Endodermal cell (in vitro differentiated cells): ENCODE measurements at regions not wholly inside any gene's neighbourhood (a gene's known extent, or its start where the extent isn't known, plus 50 kb on each side); places are given as distances from the start of the nearest gene placed in this dataset.

Experiments used
- DNase-seq: peaks from one replicate; pipeline ENCODE4 v3.0.0-alpha.2; 2017
- H3K27ac ChIP-seq: 2 replicates; pipeline ENCODE4 v1.5.1; 2013; ENCODE audit warnings: mild to moderate bottlenecking, low read depth, low read length, moderate library complexity
- H3K27me3 ChIP-seq: 2 replicates; pipeline ENCODE4 v1.6.1; 2013; ENCODE audit warnings: mild to moderate bottlenecking, low read length, moderate library complexity; ENCODE audit not compliant: insufficient read depth, control insufficient read depth, poor library complexity, severe bottlenecking
- H3K36me3 ChIP-seq: 2 replicates; pipeline ENCODE4 v1.7.0; 2013; ENCODE audit warnings: mild to moderate bottlenecking, low read length, moderate library complexity; ENCODE audit not compliant: control insufficient read depth, insufficient read depth
- H3K4me1 ChIP-seq: one replicate; pipeline ENCODE4 v1.7.0; 2013; ENCODE audit warnings: low read length; ENCODE audit not compliant: control insufficient read depth, insufficient read depth
- H3K4me3 ChIP-seq: 2 replicates; pipeline ENCODE4 v1.5.1; 2013; ENCODE audit warnings: mild to moderate bottlenecking, low read length, moderate library complexity
- H3K9ac ChIP-seq: 2 replicates; pipeline ENCODE4 v1.6.1; 2013; ENCODE audit warnings: mild to moderate bottlenecking, low read length, moderate library complexity; ENCODE audit not compliant: poor library complexity, severe bottlenecking; ENCODE audit errors: extremely low read depth
- H3K9me3 ChIP-seq: 2 replicates; pipeline ENCODE4 v1.6.1; 2013; ENCODE audit warnings: mild to moderate bottlenecking, low read length, moderate library complexity; ENCODE audit not compliant: control insufficient read depth
- H3K27ac Mint-ChIP-seq: 2 replicates; pipeline ENCODE4 v1.8.0; 2020; ENCODE audit warnings: mixed read lengths
- H3K27me3 Mint-ChIP-seq: 2 replicates; pipeline ENCODE4 v1.8.0; 2021; ENCODE audit warnings: mild to moderate bottlenecking, mixed read lengths; ENCODE audit not compliant: insufficient read depth
- H3K36me3 Mint-ChIP-seq: 2 replicates; pipeline ENCODE4 v1.8.0; 2020; ENCODE audit warnings: low read depth, mixed read lengths
- H3K4me1 Mint-ChIP-seq: 2 replicates; pipeline ENCODE4 v1.8.0; 2020; ENCODE audit warnings: mixed read lengths
- H3K4me3 Mint-ChIP-seq: 2 replicates; pipeline ENCODE4 v1.8.0; 2020; ENCODE audit warnings: mild to moderate bottlenecking, moderate library complexity, mixed read lengths
- H3K9me3 Mint-ChIP-seq: 2 replicates; pipeline ENCODE4 v1.8.0; 2020; ENCODE audit warnings: mild to moderate bottlenecking, mixed read lengths
- CTCF ChIP-seq: fragments of 200-600 bp; sonication (generic); conservative IDR thresholded peaks from 2 replicates; pipeline ENCODE4 v1.5.0; 2021; ENCODE audit warnings: antibody characterized with exemption, mild to moderate bottlenecking
- WGBS, 2 experiments: methylation state at CpG; one replicate each; pipeline versions ENCODE4 v1.1.5 to v1.1.7; 2013; ENCODE audit warnings: missing lambda C conversion rate in 2 of 2, mixed read lengths in 1 of 2; ENCODE audit not compliant: insufficient coverage in 1 of 2, insufficient read length in 1 of 2; 5-methylcytosine and 5-hydroxymethylcytosine counted together

- peaks cover 2% of the 10 kb centered on the region for H3K4me1 ChIP-seq
- no peak for TF ChIP-seq CTCF
- Mint-ChIP-seq H3K27me3 (peaks cover 42% of the 10 kb centered on the region), H3K27ac (no peak overlapping the region), H3K36me3 (no peaks in the 10 kb centered on the region), H3K4me3 (no peak overlapping the region), H3K4me1 (peaks cover 21% of the 10 kb centered on the region), H3K9me3 (no peaks in the 10 kb centered on the region)
- no peak for DNase-seq
- no peak overlapping the region for H3K9ac ChIP-seq
- WGBS, 2 experiments = 80 to 90% methylated on average over 1 of the region's 1 CpG
- H3K27me3 ChIP-seq = peaks cover 19% of the 10 kb centered on the region
- no peaks in the 10 kb centered on the region for H3K36me3 ChIP-seq
- no peak overlapping the region for H3K4me3 ChIP-seq
- H3K27ac ChIP-seq = no peak overlapping the region
- no peaks in the 10 kb centered on the region for H3K9me3 ChIP-seq
Measured at GRCh38 chr13:40168425-40169166, 497.8 kb downstream of the FOXO1 start.

GRCh38 chr13:40169476-40169875, 497.0 kb downstream of the FOXO1 start:
- Mint-ChIP-seq H3K36me3 (no peaks in the 10 kb centered on the region), H3K27me3 (peaks cover 44% of the 10 kb centered on the region)

GRCh38 chr13:40170091-40170490, 496.4 kb downstream of the FOXO1 start:
- Mint-ChIP-seq H3K4me1 (peaks cover 23% of the 10 kb centered on the region), H3K9me3 (no peaks in the 10 kb centered on the region), H3K27me3 (peaks cover 49% of the 10 kb centered on the region), H3K27ac (no peak overlapping the region), H3K36me3 (no peaks in the 10 kb centered on the region), H3K4me3 (no peak overlapping the region)
- H3K4me3 ChIP-seq = no peak overlapping the region
- H3K9me3 ChIP-seq = no peaks in the 10 kb centered on the region
- no peaks in the 10 kb centered on the region for H3K36me3 ChIP-seq
- no peak overlapping the region for H3K9ac ChIP-seq
- H3K27ac ChIP-seq = no peak overlapping the region
- H3K4me1 ChIP-seq = peaks cover 6% of the 10 kb centered on the region
- WGBS, 2 experiments = 83 to 99% methylated on average over 1 to 4 of the region's 4 CpGs
- no peak for DNase-seq
- TF ChIP-seq CTCF = no peak
- H3K27me3 ChIP-seq = peaks cover 19% of the 10 kb centered on the region

More at GRCh38 chr13:40169476-40169875, 497.0 kb downstream of the FOXO1 start:
- 93 to 97% methylated on average over 3 to 4 of the region's 4 CpGs for WGBS, 2 experiments
- Histone ChIP-seq H3K36me3 (no peaks in the 10 kb centered on the region), H3K4me3 (no peak overlapping the region), H3K4me1 (peaks cover 6% of the 10 kb centered on the region), H3K9ac (no peak overlapping the region), H3K27ac (no peak overlapping the region), H3K9me3 (no peaks in the 10 kb centered on the region), H3K27me3 (peaks cover 19% of the 10 kb centered on the region)
- peaks cover 24% of the 10 kb centered on the region for H3K4me1 Mint-ChIP-seq
- no peak overlapping the region for H3K27ac Mint-ChIP-seq
- TF ChIP-seq CTCF = no peak
- no peaks in the 10 kb centered on the region for H3K9me3 Mint-ChIP-seq
- H3K4me3 Mint-ChIP-seq = no peak overlapping the region
- DNase-seq = no peak
